PFSK-1 (cell line): ENCODE measurements at regions not wholly inside any gene's neighbourhood (a gene's known extent, or its start where the extent isn't known, plus 50 kb on each side); places are given as distances from the start of the nearest gene placed in this dataset.

Experiments used
- FOXP2 ChIP-seq: optimal IDR thresholded peaks from 2 replicates; pipeline ENCODE3; 2011; ENCODE audit warnings: borderline replicate concordance, control low read depth, inconsistent platforms; ENCODE audit not compliant: insufficient read depth; ENCODE audit errors: extremely low read length, extremely low read depth
- POLR2AphosphoS5 ChIP-seq: IDR thresholded peaks from 2 replicates; pipeline ENCODE4 v1.6.1; 2012; ENCODE audit warnings: low read depth, mild to moderate bottlenecking, control low read depth, low read length, moderate library complexity
- SIN3A ChIP-seq: IDR thresholded peaks from 2 replicates; pipeline ENCODE4 v1.6.1; 2012; ENCODE audit warnings: mild to moderate bottlenecking, low read length, moderate library complexity, borderline replicate concordance; ENCODE audit not compliant: insufficient read depth
- TAF1 ChIP-seq: IDR thresholded peaks from 2 replicates; pipeline ENCODE4 v1.6.1; 2012; ENCODE audit warnings: low read length, control low read depth, borderline replicate concordance; ENCODE audit not compliant: insufficient read depth
- TF ChIP-seq, protein P1 (sequence below), 2 experiments: IDR thresholded peaks; 2 replicates each; pipeline versions ENCODE4 v1.6.1 to v1.8.0; 2011 to 2012; ENCODE audit warnings: low read depth in 2 of 2, low read length in 2 of 2, control low read depth in 1 of 2, inconsistent platforms in 1 of 2, mild to moderate bottlenecking in 1 of 2, moderate library complexity in 1 of 2; ENCODE audit not compliant: insufficient read depth in 1 of 2

DNA sequence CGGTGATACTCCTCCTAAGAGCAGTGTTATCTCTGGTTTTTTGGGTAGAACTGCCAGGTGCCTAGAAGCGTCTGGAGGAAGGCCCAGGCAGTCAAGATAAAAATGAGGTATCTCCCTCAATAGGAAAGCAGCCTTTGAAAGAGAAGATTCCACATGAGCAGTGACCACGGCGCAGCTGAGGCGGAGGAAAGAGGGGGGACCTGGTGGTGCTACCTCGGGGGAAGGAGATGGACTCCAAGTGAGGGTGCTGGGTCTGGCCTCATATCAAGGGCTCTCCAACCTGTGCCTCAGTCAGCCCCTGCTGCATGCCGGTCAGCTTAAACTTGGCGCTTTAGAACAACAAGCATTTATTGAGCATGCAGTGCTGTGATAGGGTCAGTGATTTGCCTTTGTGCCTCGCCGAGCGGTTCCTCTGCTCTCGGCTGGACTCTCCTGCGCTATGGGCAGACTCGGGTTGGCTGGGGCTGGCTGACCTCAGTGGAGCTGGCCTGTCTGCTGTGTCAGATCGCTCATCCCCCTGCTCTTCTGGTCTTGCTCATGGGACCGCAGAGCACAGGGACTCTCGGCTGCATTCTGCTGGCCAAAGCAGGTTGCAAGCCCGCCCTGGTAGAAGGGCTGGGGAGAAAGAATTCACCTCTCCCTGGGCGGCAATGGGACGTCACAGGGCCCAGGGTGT, 121.1 kb upstream of the IRX4 start:
- TF ChIP-seq, protein P1, sequence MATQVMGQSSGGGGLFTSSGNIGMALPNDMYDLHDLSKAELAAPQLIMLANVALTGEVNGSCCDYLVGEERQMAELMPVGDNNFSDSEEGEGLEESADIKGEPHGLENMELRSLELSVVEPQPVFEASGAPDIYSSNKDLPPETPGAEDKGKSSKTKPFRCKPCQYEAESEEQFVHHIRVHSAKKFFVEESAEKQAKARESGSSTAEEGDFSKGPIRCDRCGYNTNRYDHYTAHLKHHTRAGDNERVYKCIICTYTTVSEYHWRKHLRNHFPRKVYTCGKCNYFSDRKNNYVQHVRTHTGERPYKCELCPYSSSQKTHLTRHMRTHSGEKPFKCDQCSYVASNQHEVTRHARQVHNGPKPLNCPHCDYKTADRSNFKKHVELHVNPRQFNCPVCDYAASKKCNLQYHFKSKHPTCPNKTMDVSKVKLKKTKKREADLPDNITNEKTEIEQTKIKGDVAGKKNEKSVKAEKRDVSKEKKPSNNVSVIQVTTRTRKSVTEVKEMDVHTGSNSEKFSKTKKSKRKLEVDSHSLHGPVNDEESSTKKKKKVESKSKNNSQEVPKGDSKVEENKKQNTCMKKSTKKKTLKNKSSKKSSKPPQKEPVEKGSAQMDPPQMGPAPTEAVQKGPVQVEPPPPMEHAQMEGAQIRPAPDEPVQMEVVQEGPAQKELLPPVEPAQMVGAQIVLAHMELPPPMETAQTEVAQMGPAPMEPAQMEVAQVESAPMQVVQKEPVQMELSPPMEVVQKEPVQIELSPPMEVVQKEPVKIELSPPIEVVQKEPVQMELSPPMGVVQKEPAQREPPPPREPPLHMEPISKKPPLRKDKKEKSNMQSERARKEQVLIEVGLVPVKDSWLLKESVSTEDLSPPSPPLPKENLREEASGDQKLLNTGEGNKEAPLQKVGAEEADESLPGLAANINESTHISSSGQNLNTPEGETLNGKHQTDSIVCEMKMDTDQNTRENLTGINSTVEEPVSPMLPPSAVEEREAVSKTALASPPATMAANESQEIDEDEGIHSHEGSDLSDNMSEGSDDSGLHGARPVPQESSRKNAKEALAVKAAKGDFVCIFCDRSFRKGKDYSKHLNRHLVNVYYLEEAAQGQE (IDR thresholded peaks at IDR 0.05; ENCODE audit: insufficient read depth in 1 of 2, low read depth in 2 of 2, low read length in 2 of 2), result no peak
- TF ChIP-seq SIN3A, result no peak

DNA sequence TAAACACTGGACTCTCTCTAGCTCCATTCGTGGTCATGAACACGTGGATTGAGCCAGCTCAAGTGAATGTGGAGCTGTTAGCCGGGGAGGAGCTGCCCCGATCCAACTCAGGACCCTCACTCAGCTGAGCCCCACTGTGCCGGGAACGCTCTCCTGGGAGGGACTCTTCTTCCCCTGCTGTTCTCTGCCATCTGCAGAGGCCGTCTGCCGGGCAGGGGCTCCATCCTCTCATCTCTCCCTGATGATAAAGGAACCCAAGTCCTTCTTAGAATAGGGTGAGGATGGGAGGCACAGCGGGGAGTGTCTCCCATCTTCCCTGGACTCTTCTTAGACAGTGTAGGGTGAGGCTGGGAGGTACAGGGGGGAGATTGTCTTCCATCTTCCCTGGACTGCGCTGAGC, 120.5 kb upstream of the IRX4 start:
- TF ChIP-seq FOXP2 (no peak), SIN3A (no peak), TAF1 (no peak), POLR2AphosphoS5 (no peak)
- TF ChIP-seq, protein P1 (IDR thresholded peaks at IDR 0.05; ENCODE audit: insufficient read depth in 1 of 2, low read depth in 2 of 2, low read length in 2 of 2), result no peak

DNA sequence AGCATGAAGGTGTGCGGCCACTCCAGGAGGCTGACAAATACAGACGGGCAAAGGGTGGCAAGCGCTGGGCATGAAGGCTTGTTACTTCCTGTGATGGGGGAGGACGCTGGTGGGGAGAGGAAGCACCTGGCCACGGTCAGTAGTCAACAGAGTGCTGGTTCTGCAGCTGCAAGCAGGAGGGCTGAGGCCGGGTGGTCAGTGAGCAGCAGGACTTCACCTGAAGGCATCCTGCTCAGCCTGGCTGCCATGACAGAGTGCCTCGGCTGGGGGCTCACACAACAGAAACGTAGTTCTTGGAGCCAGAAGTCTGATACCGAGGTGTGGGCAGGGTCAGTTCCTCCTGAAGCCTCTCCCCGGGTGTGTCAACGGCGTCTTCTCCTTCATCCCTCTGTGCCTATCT, 118.6 kb upstream of the IRX4 start:
- TF ChIP-seq TAF1 (no peak), FOXP2 (no peak), POLR2AphosphoS5 (no peak), SIN3A (no peak)
- TF ChIP-seq, protein P1 (IDR thresholded peaks at IDR 0.05; ENCODE audit: insufficient read depth in 1 of 2, low read depth in 2 of 2, low read length in 2 of 2), result no peak

DNA sequence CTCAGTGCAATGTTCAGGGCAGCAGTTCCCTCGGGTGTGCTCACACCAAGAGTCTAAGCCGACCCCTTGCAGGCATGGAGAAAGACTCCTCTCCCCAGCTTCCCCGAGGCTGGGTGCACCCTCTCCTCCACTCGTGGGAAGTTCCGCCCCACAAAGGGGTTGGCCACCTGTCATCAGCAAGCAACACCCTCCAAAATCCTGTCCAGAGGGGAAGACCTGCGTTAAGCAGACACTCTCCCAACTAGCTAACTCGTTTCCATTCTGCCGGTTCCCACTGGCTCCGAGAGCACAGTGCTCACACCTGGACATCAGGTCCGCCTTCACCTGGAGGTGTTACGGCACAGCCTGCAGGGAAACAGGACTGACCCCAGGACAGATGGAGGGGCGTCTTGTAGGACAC, 117.9 kb upstream of the IRX4 start:
- TF ChIP-seq POLR2AphosphoS5 (no peak), SIN3A (no peak), TAF1 (no peak), FOXP2 (no peak)
- TF ChIP-seq, protein P1 (IDR thresholded peaks at IDR 0.05; ENCODE audit: insufficient read depth in 1 of 2, low read depth in 2 of 2, low read length in 2 of 2), result no peak

DNA sequence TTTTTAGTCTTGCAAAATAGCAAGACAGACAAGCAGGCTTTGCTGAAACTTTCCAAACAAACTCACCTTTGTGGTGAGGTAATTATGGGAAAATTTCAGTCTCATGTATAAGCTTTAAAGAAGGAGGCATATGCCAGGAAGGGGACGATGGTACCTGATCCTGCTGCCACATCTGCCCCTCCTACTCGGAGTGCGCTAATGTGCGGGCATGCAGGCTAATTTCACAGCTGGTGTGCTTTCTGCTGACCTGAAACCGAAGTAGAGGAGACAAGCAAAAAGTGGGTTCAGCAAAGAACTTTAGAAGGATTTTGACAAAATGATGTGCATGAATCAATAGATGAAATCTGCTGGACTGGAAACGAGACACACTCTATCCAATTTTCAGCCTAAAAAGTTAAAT, 117.1 kb upstream of the IRX4 start:
- no peak for TF ChIP-seq SIN3A
- TF ChIP-seq FOXP2, result no peak
- TF ChIP-seq, protein P1 (IDR thresholded peaks at IDR 0.05; ENCODE audit: insufficient read depth in 1 of 2, low read depth in 2 of 2, low read length in 2 of 2), result no peak
